ENCODE measurements at regions not wholly inside any gene's neighbourhood (a gene's known extent, or its start where the extent isn't known, plus 50 kb on each side); places are given as distances from the start of the nearest gene placed in this dataset.
"Not testable (repeated sequence)": the region's sequence is repeated elsewhere in the genome, so short reads cannot be mapped to it uniquely, and the experiment has no call there.

- TF ChIP-seq TOX (CRISPR knock-in tag; IDR thresholded peaks at IDR 0.05; ENCODE audit: borderline replicate concordance) (no peak), RARB (CRISPR knock-in tag; IDR thresholded peaks at IDR 0.05) (no peak), ZFP30 (CRISPR knock-in tag; IDR thresholded peaks at IDR 0.05) (no peak), PPARA (CRISPR knock-in tag; IDR thresholded peaks at IDR 0.05; ENCODE audit: borderline replicate concordance) (no peak), ZNF8 (CRISPR knock-in tag; IDR thresholded peaks at IDR 0.05) (no peak), SNAI2 (CRISPR knock-in tag; IDR thresholded peaks at IDR 0.05) (no peak), ZNF565 (CRISPR knock-in tag; conservative IDR thresholded peaks at IDR 0.05; ENCODE audit: low read depth) (no peak), OSR1 (CRISPR knock-in tag; IDR thresholded peaks at IDR 0.05) (no peak), ISL1 (CRISPR knock-in tag; IDR thresholded peaks at IDR 0.05) (no peak), ARNTL (CRISPR knock-in tag; IDR thresholded peaks at IDR 0.05; ENCODE audit: borderline replicate concordance, low read depth) (no peak)
- no peak for ATAC-seq
Measured at GRCh38 chr3:10653866-10654611, 148.7 kb upstream of the ATP2B2 start.

DNA sequence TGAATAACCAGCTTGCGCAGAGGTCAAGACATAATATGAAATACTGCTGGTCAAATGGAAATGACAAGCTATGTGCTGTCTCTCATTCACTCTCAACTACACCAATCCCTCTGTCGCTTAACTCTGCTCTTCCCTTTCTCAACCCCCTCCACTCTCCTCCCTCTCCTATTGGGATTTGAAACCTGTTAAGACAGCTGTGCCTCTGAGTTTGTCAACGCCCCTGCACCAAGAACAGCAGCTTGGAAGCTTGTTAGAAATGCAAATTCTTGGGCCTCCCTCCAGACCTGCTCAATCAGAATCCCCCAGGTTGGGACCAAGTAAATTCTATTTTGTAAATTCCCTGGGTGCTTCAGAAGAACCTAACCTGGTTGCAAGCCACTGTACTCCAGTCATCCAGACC, 149.7 kb upstream of the ATP2B2 start:
- ATAC-seq: no peak
- TF ChIP-seq ZNF565 (CRISPR knock-in tag; conservative IDR thresholded peaks at IDR 0.05; ENCODE audit: low read depth) (no peak), CSRNP3 (CRISPR knock-in tag; IDR thresholded peaks at IDR 0.05) (no peak), ZNF70 (CRISPR knock-in tag; IDR thresholded peaks at IDR 0.05) (no peak), ARNTL (CRISPR knock-in tag; IDR thresholded peaks at IDR 0.05; ENCODE audit: borderline replicate concordance, low read depth) (no peak), ZFP30 (CRISPR knock-in tag; IDR thresholded peaks at IDR 0.05) (no peak), ISL1 (CRISPR knock-in tag; IDR thresholded peaks at IDR 0.05) (no peak)

- not testable (repeated sequence) for ATAC-seq
Measured at GRCh38 chr3:10657339-10657738, 152.0 kb upstream of the ATP2B2 start.

GRCh38 chr3:10665592-10665991, 150.4 kb upstream of the SLC6A11 start:
- TF ChIP-seq BACH2 (CRISPR knock-in tag; IDR thresholded peaks at IDR 0.05; ENCODE audit: borderline replicate concordance) (no peak), TCF4 (CRISPR knock-in tag; IDR thresholded peaks at IDR 0.05; ENCODE audit: borderline replicate concordance) (no peak), ZC3H10 (CRISPR knock-in tag; IDR thresholded peaks at IDR 0.05) (no peak)
- TF ChIP-seq, protein P1, sequence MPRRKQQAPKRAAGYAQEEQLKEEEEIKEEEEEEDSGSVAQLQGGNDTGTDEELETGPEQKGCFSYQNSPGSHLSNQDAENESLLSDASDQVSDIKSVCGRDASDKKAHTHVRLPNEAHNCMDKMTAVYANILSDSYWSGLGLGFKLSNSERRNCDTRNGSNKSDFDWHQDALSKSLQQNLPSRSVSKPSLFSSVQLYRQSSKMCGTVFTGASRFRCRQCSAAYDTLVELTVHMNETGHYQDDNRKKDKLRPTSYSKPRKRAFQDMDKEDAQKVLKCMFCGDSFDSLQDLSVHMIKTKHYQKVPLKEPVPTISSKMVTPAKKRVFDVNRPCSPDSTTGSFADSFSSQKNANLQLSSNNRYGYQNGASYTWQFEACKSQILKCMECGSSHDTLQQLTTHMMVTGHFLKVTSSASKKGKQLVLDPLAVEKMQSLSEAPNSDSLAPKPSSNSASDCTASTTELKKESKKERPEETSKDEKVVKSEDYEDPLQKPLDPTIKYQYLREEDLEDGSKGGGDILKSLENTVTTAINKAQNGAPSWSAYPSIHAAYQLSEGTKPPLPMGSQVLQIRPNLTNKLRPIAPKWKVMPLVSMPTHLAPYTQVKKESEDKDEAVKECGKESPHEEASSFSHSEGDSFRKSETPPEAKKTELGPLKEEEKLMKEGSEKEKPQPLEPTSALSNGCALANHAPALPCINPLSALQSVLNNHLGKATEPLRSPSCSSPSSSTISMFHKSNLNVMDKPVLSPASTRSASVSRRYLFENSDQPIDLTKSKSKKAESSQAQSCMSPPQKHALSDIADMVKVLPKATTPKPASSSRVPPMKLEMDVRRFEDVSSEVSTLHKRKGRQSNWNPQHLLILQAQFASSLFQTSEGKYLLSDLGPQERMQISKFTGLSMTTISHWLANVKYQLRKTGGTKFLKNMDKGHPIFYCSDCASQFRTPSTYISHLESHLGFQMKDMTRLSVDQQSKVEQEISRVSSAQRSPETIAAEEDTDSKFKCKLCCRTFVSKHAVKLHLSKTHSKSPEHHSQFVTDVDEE (CRISPR knock-in tag; IDR thresholded peaks at IDR 0.05): no peak
- TF ChIP-seq, protein P2, sequence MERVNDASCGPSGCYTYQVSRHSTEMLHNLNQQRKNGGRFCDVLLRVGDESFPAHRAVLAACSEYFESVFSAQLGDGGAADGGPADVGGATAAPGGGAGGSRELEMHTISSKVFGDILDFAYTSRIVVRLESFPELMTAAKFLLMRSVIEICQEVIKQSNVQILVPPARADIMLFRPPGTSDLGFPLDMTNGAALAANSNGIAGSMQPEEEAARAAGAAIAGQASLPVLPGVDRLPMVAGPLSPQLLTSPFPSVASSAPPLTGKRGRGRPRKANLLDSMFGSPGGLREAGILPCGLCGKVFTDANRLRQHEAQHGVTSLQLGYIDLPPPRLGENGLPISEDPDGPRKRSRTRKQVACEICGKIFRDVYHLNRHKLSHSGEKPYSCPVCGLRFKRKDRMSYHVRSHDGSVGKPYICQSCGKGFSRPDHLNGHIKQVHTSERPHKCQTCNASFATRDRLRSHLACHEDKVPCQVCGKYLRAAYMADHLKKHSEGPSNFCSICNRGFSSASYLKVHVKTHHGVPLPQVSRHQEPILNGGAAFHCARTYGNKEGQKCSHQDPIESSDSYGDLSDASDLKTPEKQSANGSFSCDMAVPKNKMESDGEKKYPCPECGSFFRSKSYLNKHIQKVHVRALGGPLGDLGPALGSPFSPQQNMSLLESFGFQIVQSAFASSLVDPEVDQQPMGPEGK (CRISPR knock-in tag; IDR thresholded peaks at IDR 0.05; ENCODE audit: borderline replicate concordance): no peak
- no peak for ATAC-seq

DNA sequence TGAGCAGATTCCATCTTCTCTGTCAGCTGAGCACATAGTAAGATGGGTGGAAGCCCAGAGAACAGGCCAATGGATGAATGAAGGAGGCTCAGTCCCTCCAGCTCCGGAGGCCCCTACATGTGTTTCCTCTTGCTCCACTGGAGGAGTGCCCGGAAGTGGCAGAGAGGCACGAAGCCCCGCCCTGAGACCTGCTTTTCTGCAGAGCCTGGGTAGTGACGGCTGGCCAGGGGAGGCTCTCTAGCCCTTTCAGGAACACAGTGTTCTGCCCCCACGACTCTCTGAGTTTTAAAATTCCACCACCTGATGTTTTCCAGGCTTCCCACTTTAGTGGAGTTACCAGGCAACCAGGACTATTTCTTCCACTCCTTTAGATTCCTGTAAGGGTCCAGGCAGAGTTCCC, 149.4 kb upstream of the SLC6A11 start:
- ATAC-seq: no peak
- no peak for TF ChIP-seq RARB (CRISPR knock-in tag; IDR thresholded peaks at IDR 0.05)
- no peak for TF ChIP-seq ZFP3 (CRISPR knock-in tag; IDR thresholded peaks at IDR 0.05)
- TF ChIP-seq, protein P3, sequence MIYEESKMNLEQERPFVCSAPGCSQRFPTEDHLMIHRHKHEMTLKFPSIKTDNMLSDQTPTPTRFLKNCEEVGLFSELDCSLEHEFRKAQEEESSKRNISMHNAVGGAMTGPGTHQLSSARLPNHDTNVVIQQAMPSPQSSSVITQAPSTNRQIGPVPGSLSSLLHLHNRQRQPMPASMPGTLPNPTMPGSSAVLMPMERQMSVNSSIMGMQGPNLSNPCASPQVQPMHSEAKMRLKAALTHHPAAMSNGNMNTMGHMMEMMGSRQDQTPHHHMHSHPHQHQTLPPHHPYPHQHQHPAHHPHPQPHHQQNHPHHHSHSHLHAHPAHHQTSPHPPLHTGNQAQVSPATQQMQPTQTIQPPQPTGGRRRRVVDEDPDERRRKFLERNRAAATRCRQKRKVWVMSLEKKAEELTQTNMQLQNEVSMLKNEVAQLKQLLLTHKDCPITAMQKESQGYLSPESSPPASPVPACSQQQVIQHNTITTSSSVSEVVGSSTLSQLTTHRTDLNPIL (CRISPR knock-in tag; IDR thresholded peaks at IDR 0.05; ENCODE audit: low read depth): no peak
- no peak for TF ChIP-seq CSRNP3 (CRISPR knock-in tag; IDR thresholded peaks at IDR 0.05)
- no peak for TF ChIP-seq ESRRG (CRISPR knock-in tag; IDR thresholded peaks at IDR 0.05)
- TF ChIP-seq ZNF70 (CRISPR knock-in tag; IDR thresholded peaks at IDR 0.05): no peak
- TF ChIP-seq ZNF8 (CRISPR knock-in tag; IDR thresholded peaks at IDR 0.05): no peak
- TF ChIP-seq GLIS3 (CRISPR knock-in tag; IDR thresholded peaks at IDR 0.05): no peak
- no peak for TF ChIP-seq ZC3H10 (CRISPR knock-in tag; IDR thresholded peaks at IDR 0.05)
- no peak for TF ChIP-seq ZNF565 (CRISPR knock-in tag; conservative IDR thresholded peaks at IDR 0.05; ENCODE audit: low read depth)
- TF ChIP-seq, protein P1 (CRISPR knock-in tag; IDR thresholded peaks at IDR 0.05): no peak
